ENCODE measurements at regions not wholly inside any gene's neighbourhood (a gene's known extent, or its start where the extent isn't known, plus 50 kb on each side); places are given as distances from the start of the nearest gene placed in this dataset.
A peak's percentile ranks its signal among the peaks of the same experiment; 100 is the strongest.
"Not testable (repeated sequence)": the region's sequence is repeated elsewhere in the genome, so short reads cannot be mapped to it uniquely, and the experiment has no call there.

GRCh38 chr21:10328646-10329045 is 192.7 kb upstream of the TPTE start:
- DNase-seq (ENCODE audit: low read depth in 1 of 2, low spot score in 2 of 2); CTCF ChIA-PET (ENCODE audit: partially characterized antibody); POLR2A ChIA-PET (ENCODE audit: partially characterized antibody): not testable (repeated sequence)

GRCh38 chr21:10330641-10331119 is 190.7 kb upstream of the TPTE start:
- H3K27me3 ChIP-seq (replicated peaks in 1 of 4; ENCODE audit: control insufficient read depth in 3 of 4, extremely low read depth in 1 of 4, insufficient read depth in 3 of 4, low read length in 3 of 4); DNase-seq (ENCODE audit: low read depth in 1 of 2, low spot score in 2 of 2); H3K14ac ChIP-seq (ENCODE audit: insufficient read length); H4K5ac ChIP-seq (ENCODE audit: insufficient read length, low read depth, low read length); CTCF ChIA-PET (ENCODE audit: partially characterized antibody); H3K27ac ChIP-seq (ENCODE audit: low read depth, low read length); H3K9ac ChIP-seq (replicated peaks in 1 of 4; ENCODE audit: extremely low read depth in 1 of 4, low read depth in 3 of 4, low read length in 3 of 4); H3K4me3 ChIP-seq (ENCODE audit: extremely low read depth in 1 of 4, insufficient read depth in 2 of 4, low read depth in 3 of 4, low read length in 4 of 4); H4K8ac ChIP-seq (ENCODE audit: extremely low read depth, insufficient read depth, low read length); H3K79me2 ChIP-seq (ENCODE audit: control insufficient read depth in 1 of 2, insufficient read depth in 2 of 2, low read length in 2 of 2); H2BK15ac ChIP-seq (ENCODE audit: low read length); POLR2A ChIA-PET (ENCODE audit: partially characterized antibody); FAIRE-seq; H3K79me1 ChIP-seq (ENCODE audit: low read depth, low read length); H3K23me2 ChIP-seq (ENCODE audit: low read depth, low read length); H4K91ac ChIP-seq (replicated peaks; ENCODE audit: insufficient read length, low read length); H3K56ac ChIP-seq (replicated peaks; ENCODE audit: insufficient read length, low read depth, low read length); H2AFZ ChIP-seq (ENCODE audit: low read length); H4K20me1 ChIP-seq (replicated peaks in 1 of 2; ENCODE audit: control insufficient read depth in 1 of 2, insufficient read depth in 2 of 2, low read length in 2 of 2); H2AK5ac ChIP-seq (ENCODE audit: low read depth, low read length); H2BK120ac ChIP-seq (replicated peaks; ENCODE audit: low read depth, low read length); H2BK12ac ChIP-seq (ENCODE audit: low read depth, low read length); H3K36me3 ChIP-seq (ENCODE audit: control insufficient read depth in 2 of 4, insufficient read depth in 4 of 4, low read length in 3 of 4); H2BK20ac ChIP-seq (ENCODE audit: low read length); H3K23ac ChIP-seq (ENCODE audit: insufficient read length); H3K4me2 ChIP-seq (ENCODE audit: insufficient read depth in 1 of 2, low read depth in 2 of 2, low read length in 2 of 2); H2BK5ac ChIP-seq (ENCODE audit: low read depth, low read length); H3K4me1 ChIP-seq (replicated peaks in 1 of 4; ENCODE audit: control insufficient read depth in 3 of 4, insufficient read depth in 4 of 4, low read length in 3 of 4); H3K18ac ChIP-seq (ENCODE audit: extremely low read depth, low read length); H3K4ac ChIP-seq (replicated peaks; ENCODE audit: insufficient read length, low read depth, low read length): not testable (repeated sequence)
- peaks cover 63 to 85% of the 10 kb centered on the region in 2 experiments for H3K9me3 ChIP-seq (ENCODE audit: insufficient read depth in 2 of 2, low read depth in 1 of 2, low read length in 1 of 2)
- 83% methylated on average over 10 of the region's 10 CpGs; no CpG with 5 or more reads in 1 of the 2 experiments for WGBS, 2 experiments (ENCODE audit: extremely low coverage in 1 of 2, insufficient coverage in 1 of 2, insufficient read length in 1 of 2, insufficient replicate concordance in 2 of 2, low coverage in 1 of 2, low lambda C conversion rate in 2 of 2, missing lambda C conversion rate in 1 of 2)

More at GRCh38 chr21:10328646-10329045, 192.7 kb upstream of the TPTE start:
- not testable (repeated sequence) for H3K4ac ChIP-seq (replicated peaks; ENCODE audit: insufficient read length, low read depth, low read length); H4K91ac ChIP-seq (replicated peaks; ENCODE audit: insufficient read length, low read length); H3K4me1 ChIP-seq (replicated peaks in 1 of 4; ENCODE audit: control insufficient read depth in 3 of 4, insufficient read depth in 4 of 4, low read length in 3 of 4); H2BK5ac ChIP-seq (ENCODE audit: low read depth, low read length); H3K23me2 ChIP-seq (ENCODE audit: low read depth, low read length); H4K8ac ChIP-seq (ENCODE audit: extremely low read depth, insufficient read depth, low read length); H2BK20ac ChIP-seq (ENCODE audit: low read length); H4K20me1 ChIP-seq (replicated peaks in 1 of 2; ENCODE audit: control insufficient read depth in 1 of 2, insufficient read depth in 2 of 2, low read length in 2 of 2); H3K36me3 ChIP-seq (ENCODE audit: control insufficient read depth in 2 of 4, insufficient read depth in 4 of 4, low read length in 3 of 4); H3K18ac ChIP-seq (ENCODE audit: extremely low read depth, low read length); H3K4me2 ChIP-seq (ENCODE audit: insufficient read depth in 1 of 2, low read depth in 2 of 2, low read length in 2 of 2); H3K23ac ChIP-seq (ENCODE audit: insufficient read length); FAIRE-seq; H3K14ac ChIP-seq (ENCODE audit: insufficient read length); H2BK120ac ChIP-seq (replicated peaks; ENCODE audit: low read depth, low read length); H4K5ac ChIP-seq (ENCODE audit: insufficient read length, low read depth, low read length); H3K9ac ChIP-seq (replicated peaks in 1 of 4; ENCODE audit: extremely low read depth in 1 of 4, low read depth in 3 of 4, low read length in 3 of 4); H2AFZ ChIP-seq (ENCODE audit: low read length); H3K27ac ChIP-seq (ENCODE audit: low read depth, low read length); H3K4me3 ChIP-seq (ENCODE audit: extremely low read depth in 1 of 4, insufficient read depth in 2 of 4, low read depth in 3 of 4, low read length in 4 of 4); H2AK5ac ChIP-seq (ENCODE audit: low read depth, low read length); H3K56ac ChIP-seq (replicated peaks; ENCODE audit: insufficient read length, low read depth, low read length); H3K27me3 ChIP-seq (replicated peaks in 1 of 4; ENCODE audit: control insufficient read depth in 3 of 4, extremely low read depth in 1 of 4, insufficient read depth in 3 of 4, low read length in 3 of 4); H2BK12ac ChIP-seq (ENCODE audit: low read depth, low read length); H2BK15ac ChIP-seq (ENCODE audit: low read length); H3K79me2 ChIP-seq (ENCODE audit: control insufficient read depth in 1 of 2, insufficient read depth in 2 of 2, low read length in 2 of 2); H3K79me1 ChIP-seq (ENCODE audit: low read depth, low read length)
- 0 out of 2 replicates have a peak, but pooled peaks have one; percentile 73 for TF ChIP-seq CBX5 (IDR thresholded peaks at IDR 0.05; ENCODE audit: low read depth, low read length)
- WGBS, 2 experiments (ENCODE audit: extremely low coverage in 1 of 2, insufficient coverage in 1 of 2, insufficient read length in 1 of 2, insufficient replicate concordance in 2 of 2, low coverage in 1 of 2, low lambda C conversion rate in 2 of 2, missing lambda C conversion rate in 1 of 2), result 72% methylated on average over 6 of the region's 6 CpGs; no CpG with 5 or more reads in 1 of the 2 experiments
- peaks cover 65 to 79% of the 10 kb centered on the region in 2 experiments for H3K9me3 ChIP-seq (ENCODE audit: insufficient read depth in 2 of 2, low read depth in 1 of 2, low read length in 1 of 2)

Data from H1 (cell line).